Activated CD4-positive, alpha-beta T cell treated with anti-CD3 and anti-CD28 coated beads, Interleukin-2, amount 50 U/mL, for 16 hours (primary cell): ENCODE measurements at regions not wholly inside any gene's neighbourhood (a gene's known extent, or its start where the extent isn't known, plus 50 kb on each side); places are given as distances from the start of the nearest gene placed in this dataset.

Experiments
- DNase-seq: peaks from one replicate; pipeline ENCODE4 v3.0.0-alpha.2; 2020

DNA sequence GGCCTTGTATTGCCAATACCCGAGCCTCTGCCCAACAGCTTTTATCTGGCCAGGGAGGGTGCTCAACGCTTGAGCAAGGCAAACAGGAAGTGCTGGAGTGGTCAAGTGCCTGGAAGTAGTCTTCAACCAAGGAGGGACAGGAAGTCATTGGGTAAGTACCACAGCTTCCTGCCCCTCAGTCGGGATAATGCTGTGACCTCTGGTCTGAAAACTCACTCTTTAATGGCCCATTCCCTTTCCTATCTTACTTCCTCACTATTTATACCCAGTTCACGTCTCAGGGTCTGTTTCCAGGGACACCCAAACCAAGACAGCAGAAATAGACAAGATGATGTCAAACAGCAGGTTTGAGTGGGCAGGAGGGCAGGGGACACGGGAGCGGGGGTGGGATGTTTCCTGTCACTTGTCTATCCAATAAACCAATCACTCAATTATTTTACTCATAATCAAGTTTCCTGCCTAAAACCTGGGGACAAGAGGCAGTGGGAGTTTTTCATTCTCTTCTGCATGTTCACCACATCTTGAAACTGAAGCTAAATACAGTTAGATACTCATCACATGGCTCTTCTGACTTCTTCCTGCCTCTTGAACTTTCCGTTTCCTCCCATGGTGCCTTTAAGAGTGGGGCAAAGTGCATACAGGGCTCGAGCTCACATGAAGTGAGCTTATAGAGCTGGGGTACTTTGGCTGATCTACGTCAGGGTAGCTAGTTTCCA is 68.9 kb upstream of the CAB39 start:
- peak; percentile 71 for DNase-seq

DNA sequence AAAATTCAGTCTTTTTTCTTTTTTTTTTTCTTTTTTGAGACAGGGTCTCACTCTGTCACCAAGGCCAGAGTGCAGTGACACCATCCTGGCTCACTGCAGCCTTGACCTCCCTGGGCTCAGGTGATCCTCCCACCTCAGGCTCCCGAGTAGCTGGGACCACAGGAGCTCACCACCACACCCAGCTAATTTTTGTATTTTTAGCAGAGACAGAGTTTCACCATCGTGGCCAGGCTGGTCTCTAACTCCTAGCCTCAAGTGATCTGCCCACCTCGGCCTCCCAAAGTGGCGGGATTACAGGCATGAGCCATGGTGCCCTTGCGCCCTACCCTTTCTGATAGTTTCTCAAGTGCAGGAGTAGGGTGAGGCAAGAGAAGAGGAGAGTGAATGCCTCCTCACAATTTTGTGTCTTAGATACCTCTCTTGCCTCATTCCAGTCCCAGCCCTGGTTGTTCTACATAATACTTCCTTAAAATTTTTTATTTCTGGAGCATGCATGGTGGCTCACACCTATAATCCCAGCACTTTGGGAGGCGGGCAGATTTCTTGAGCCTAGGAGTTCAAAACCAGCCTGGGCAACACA is 68.2 kb upstream of the CAB39 start:
- DNase-seq = no peak

DNA sequence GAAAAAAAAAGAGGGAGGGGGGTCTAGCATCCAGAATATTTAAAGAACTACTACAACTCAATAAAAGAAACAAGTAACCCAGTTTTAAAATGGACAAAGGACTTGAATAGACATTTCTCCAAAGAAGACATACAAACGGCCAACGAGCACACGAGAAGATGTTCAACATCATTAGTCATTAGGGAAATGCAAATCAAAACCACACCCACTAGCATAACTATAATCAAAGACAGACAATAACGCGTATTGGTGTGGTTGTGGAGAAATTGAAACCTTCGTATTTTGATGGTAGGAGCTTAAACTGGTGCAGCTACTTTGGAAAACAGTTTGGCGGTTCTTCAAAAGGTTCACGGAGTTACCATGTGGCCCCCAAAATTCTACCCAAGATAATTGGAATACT is 64.3 kb upstream of the CAB39 start:
- DNase-seq = no peak

DNA sequence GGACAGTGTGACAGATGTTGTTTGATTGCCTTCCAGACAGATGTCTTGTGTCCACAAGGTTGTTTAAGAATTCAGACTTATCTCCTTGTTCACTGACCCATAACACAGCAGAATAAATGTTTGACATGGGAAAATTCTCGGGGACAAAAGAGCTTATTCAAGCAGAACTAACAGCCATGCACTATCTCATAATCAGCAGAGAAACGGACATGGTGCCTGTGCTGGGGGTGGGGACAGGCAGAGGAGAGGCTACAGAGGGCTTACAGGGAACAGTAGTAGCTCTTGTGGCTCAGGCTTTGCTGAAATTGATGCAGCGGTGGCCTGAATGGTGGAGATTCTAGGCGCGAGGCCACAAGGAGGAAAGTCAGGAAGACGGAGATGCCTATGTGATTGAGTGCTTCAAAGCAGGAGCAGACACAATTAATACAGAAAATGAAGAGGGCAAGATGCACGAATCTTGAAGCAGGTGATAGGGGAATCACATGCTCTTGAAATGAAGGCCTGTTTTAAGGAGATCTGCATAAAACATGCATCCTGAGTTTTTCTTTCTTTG is 62.0 kb upstream of the CAB39 start:
- DNase-seq = no peak

DNA sequence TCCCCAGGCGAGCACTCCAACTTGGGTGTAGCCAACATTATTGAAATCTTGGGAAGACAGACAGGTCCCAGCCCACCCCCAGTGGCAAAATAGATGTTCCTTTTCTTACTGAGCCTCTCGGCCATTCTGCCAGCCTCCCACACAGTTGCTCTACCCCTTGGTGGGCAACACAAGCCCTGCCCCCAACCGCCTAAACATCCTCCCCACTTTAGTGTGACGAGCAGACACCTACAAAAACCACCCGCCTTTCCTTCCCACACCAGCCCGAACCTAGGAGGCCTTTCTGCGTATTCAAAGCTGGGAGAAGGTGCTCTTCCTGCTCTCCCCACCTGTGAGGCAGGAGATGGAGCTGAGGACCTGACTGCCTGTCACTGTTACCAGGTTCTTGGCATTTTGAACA is 58.6 kb upstream of the CAB39 start:
- DNase-seq = no peak

DNA sequence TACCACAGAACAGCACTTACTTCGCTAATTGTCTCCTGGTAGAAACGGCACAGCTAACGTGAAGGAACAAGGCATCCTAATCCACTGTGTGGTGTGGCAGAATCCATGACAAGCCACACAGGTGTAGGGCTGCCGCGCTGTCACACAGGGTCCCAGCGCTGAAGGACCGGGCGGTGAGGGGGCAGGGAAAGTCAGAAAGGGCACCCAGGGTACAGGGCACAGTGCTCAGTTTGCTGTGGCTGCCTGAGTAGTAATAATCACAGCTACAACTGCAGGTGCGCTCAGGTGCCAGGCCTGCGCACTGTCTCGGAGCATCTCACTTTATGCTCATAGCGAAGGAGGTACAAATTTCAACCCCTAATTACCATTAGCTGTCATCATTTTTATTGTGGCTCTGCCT is 55.2 kb upstream of the CAB39 start:
- DNase-seq = peak; percentile 35

DNA sequence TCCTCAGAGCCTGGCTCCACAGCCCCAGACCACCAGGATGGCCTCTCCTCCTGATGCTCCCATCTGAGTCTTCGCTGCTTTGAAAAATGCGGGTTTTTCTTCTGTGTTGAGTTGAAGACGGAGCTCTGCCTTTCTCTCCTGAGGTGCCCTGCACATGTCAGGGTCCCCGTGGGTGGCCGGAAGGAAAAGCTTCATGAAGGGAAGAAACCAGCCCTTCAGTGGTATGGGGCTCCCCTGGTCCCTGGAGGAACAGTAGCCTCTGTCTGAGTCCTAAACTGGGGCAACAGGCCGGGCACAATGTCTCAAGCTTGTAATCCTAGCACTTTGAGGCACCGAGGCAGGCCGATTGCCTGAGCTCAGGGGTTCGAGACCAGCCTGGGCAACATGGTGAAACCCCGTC is 54.7 kb upstream of the CAB39 start:
- DNase-seq = peak; percentile 30

DNA sequence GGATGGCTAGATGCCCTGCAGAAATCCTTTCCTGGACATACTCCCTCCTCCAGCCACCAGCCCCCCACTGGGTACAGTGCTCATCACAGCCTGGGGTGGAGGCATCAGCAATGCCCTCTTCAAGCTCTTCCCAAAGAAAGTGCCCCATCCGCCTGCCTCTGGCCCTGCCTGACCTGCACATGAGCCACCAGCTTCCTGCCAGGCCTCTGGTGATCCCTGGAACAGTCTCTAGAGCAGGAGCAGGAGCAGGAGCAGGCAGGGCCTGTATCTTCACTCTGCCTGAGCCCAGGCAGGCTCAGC is 54.1 kb upstream of the CAB39 start:
- DNase-seq = no peak

DNA sequence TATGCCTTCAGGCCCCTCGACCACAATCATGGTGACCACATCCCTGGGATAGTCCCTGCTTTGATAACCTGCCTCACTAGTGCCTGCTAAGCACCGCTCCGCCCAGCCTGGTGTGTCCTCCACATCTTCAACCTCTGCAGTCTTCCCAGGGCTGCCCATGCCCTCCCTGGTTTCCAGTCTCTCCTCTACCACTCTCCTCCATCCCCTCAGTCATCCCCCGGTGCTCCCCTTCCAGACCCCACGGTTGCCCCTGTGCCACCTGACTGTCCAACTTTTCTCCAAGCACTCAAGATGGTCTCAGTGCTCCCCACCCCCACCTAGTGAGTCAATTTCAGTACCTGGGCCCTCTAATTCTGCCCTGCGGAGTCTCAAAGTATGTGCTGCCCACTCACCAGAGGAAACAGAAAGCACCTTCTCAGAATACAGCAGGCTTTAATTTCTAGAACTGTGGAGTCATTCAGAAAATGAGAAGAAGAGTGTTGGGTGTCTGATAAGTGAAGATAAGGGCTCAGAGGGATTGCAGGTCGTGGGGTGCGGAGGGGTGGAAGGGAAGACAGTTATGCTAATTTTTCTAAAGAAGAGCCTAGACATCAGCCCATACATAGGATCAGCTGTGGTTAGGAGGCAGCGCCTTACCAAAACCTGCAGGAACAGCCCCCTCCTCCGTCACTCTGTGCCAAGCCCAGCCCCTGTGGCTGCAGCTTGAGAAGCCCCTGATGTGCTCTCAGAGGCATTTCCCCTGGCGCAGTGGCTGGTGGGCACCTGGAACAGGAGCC is 53.6 kb upstream of the CAB39 start:
- DNase-seq = peak; percentile 96

DNA sequence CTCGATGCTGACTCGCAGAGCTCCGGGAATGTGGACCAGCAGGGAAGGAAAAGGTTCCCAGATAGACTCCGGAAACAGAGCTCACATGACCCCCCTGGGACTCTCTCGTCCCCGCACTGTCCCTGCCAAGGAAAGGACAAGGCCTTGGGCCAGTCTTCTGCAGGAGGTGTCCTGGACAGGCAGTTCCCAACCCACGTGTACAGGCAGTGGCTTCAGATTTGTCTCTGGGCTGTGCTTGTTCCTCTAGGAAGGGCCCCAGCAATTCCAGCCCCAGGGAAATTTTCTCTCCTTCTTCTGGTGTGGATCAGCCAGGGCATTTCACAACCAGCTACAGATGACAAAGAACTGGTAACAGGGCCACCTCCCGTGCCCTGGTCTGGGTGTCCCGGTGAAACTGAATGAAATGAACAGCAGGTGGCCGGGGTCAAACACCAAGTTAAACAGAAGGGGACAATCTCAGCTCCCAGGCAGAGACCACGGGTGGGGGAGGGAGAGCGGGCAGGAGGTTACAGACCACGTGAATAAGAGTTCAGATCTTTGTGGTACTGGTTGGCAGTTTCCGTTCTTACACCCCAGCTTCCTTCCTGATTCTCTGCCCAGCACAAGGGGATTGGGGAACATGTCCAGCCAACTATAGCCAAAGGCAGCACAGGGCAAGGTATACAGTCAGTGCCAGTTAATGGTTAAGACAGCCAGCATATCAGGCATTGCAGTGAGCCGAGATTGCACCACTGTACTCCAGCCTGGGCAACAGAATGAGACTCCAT is 52.2 kb upstream of the CAB39 start:
- DNase-seq = peak; percentile 93

DNA sequence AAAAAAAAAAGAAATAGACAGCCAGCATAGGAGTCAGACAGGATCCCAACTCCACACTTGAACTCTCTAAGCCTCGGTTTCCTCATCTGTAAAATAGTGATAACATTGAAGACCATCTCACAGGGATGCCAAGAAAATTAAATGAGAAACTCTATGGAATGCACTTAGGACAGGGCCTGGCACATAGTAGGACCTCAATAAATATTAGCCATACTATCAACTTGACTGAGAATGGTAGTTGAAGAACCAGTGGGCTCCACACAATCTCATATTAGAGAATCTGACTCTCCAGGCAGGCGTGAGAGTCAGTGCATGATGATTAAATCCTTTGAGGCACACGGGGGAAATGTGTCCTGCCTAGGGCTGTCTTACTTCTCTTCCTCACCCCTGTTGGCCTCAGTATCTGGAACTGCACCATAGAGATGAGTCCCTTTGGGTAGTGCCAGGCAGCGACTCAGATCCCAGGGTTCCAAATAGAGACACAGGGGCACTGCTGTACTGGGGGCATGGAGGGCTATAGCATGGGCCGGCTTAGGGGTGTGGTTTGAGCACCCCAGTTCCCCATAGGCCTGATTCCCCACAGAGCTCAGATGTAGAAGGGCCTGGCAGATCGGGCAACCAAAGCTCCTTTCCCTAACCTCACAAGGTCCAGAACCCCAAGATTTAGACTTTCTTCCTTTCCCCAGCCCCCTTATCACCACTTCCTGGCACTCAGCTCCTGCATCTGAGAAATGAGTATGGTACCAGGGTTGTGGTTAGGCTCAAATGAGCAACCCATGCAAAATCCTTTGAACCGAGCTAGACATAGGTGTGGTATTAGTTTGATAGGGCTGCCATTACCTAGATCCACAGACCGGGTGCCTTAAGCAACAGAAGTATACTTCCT is 51.3 kb upstream of the CAB39 start:
- DNase-seq = peak; percentile 96
